NCI-H2196 treated with DMSO at 0.1 percent for 48 hours (cell line): ENCODE measurements at regions not wholly inside any gene's neighbourhood (a gene's known extent, or its start where the extent isn't known, plus 50 kb on each side); places are given as distances from the start of the nearest gene placed in this dataset.
"Not testable (repeated sequence)": the region's sequence is repeated elsewhere in the genome, so short reads cannot be mapped to it uniquely, and the experiment has no call there.

Source experiments
- DNase-seq: peaks from one replicate; lab custom pipeline; 2025; ENCODE audit not compliant: unreplicated experiment; lab: John Stamatoyannopoulos, UW

GRCh38 chr1:121050097-121050496 lies 134.0 kb downstream of the FAM72B start:
- not testable (repeated sequence) for DNase-seq

DNA sequence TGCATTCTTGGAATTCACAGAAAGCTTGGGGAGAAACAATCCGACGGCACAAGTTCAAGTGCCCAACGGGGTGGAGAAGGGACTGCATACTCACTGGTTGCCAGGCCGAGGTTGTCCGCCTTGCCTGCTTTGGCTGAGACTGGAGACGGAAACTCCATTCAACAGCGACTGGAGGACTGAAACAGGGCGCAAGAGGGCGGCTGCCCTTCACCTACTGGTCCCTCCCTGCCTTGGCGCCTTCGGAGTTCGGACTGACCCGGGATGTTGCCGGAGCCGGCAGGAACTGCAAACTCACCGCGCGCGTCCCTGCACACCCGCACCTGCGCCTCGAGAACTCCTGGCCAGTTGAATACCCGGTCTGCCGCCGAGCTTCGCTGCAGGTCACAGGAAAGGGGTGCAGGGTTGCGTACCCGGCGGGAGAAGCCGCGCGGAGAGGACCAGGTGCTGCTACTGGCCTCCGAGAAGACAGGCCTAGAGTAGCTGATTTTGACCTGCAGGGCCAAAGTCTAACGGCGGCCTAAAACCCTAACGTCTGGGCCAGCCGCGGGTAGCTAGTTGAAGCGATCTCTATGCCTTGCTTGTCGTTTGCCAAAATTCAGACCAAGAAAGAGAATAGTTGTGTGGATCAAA lies 132.9 kb downstream of the FAM72B start:
- DNase-seq = not testable (repeated sequence)

GRCh38 chr1:121052081-121052660 lies 132.0 kb downstream of the FAM72B start:
- DNase-seq = not testable (repeated sequence)

DNA sequence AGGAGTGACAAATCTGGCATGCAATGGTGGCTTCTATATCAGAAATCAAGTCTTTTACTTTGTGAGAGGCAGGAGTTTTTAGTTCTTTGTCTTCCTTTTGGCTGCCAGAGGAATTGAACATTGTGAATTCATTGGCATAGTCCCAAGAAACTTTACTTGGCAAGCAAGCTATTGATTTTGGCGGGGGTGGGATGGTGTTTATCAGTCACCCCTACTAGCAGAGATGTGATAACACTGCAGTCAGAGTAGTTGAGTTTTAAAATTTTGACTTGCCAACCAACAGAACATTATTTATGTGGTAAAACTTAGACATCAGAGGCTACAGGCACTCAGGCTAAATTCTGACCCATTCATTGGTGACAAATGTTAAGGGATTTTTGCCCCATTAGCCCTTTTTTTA lies 129.2 kb downstream of the FAM72B start:
- DNase-seq = not testable (repeated sequence)

DNA sequence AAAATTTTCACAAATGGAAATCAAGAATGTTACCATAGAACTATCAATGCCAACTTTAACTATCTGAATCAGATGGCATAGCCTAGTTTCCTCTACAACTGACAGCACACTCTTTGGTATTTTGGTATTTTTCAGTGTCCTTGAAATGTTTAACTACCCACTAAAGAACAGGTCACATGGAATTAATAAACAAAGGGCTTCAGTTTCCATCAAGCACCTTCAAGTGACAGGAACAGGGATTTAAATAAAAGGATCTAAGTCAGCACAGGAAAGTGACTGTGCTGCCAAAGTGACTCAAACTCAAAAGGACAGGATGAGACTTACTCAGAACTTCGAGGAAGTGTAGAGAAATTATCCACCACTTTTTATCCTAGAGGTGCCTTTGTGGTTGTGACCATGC lies 117.2 kb downstream of the FAM72B start:
- DNase-seq = not testable (repeated sequence)

GRCh38 chr1:121068738-121069499 lies 115.2 kb downstream of the FAM72B start:
- not testable (repeated sequence) for DNase-seq

DNA sequence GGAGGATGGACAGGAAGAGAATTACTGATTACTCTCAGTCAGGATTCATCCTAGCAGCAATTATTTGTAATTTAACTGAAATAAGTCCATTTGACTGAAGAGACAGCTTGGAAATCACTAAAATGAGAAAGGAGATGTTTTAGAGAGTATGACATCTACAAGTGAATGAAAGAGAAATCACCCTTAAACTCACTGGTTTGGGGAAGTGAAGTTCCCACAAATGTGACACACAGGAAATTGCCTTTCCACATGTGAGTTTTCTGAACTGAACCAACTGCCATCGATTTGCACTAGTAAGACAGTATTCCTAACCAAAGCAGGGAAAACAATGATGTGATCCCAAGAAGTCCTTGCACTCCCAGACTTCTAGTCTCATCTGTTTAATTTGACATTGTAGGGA lies 110.3 kb downstream of the FAM72B start:
- DNase-seq = not testable (repeated sequence)

GRCh38 chr1:121075254-121075805 lies 108.8 kb downstream of the FAM72B start:
- DNase-seq = not testable (repeated sequence)

DNA sequence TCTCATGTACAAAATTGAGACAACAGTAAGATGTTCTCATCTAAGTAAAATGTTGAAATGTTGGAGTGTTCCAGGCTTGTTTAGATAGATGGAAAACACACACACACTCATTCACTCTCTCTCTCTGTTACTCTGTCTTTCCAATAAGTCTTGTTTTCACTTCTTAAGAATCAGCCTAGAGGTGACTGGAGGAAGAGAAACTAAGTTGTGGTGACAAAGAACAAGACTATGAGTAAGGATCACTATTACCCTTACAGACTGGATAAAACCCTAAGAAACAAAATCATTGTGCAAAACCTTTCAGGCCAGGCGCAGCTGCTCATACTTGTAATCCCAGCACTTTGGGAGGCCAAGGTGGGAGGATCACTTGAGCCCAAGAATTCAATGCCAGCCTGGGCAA lies 107.5 kb downstream of the FAM72B start:
- DNase-seq = not testable (repeated sequence)

GRCh38 chr1:121079655-121080054 lies 104.5 kb downstream of the FAM72B start:
- not testable (repeated sequence) for DNase-seq

- DNase-seq = not testable (repeated sequence)
Observed at GRCh38 chr1:121080197-121080903, 103.8 kb downstream of the FAM72B start.

DNA sequence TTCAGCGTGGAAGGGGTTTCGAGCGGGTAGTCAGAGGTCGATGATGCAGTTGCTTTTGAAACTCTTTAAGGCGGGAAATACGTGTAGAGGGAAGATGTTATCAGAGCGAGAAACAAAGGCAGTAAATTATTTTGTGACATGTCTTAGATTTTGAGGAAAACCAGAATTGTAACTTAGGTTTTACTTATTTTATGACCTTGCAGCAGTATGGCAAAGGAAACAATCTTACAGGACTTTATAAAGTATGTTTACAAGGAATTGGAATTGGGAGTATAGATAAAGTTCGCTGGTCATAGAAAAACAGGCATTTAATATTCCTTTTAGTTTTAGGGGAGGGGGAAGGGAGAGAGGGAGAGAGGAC lies 103.3 kb downstream of the FAM72B start:
- DNase-seq = not testable (repeated sequence)

GRCh38 chr1:121081625-121082199 lies 102.4 kb downstream of the FAM72B start:
- not testable (repeated sequence) for DNase-seq

- DNase-seq = not testable (repeated sequence)
Observed at GRCh38 chr1:121082995-121083394, 101.1 kb downstream of the FAM72B start.

GRCh38 chr1:121086249-121086648 lies 97.9 kb downstream of the FAM72B start:
- DNase-seq = not testable (repeated sequence)

GRCh38 chr1:121087221-121087620 lies 96.9 kb downstream of the FAM72B start:
- not testable (repeated sequence) for DNase-seq

DNA sequence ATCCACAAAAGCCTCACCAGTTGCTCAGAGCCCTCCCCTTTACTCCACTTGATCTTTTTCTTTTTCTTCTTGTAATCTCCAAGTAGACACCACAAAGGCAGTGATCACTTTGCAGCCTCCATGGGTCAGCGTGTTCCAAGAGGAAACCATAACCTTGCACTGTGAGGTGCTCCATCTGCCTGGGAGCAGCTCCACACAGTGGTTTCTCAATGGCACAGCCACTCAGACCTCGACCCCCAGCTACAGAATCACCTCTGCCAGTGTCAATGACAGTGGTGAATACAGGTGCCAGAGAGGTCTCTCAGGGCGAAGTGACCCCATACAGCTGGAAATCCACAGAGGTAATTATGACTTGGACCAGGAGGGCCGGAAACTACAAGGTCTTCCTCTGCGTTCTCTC lies 95.6 kb downstream of the FAM72B start:
- DNase-seq = not testable (repeated sequence)

GRCh38 chr1:121092329-121092968 lies 91.7 kb downstream of the FAM72B start:
- DNase-seq = not testable (repeated sequence)

GRCh38 chr1:121095014-121095413 lies 89.1 kb downstream of the FAM72B start:
- not testable (repeated sequence) for DNase-seq
